SU-DHL-6 (cell line): ENCODE measurements at regions not wholly inside any gene's neighbourhood (a gene's known extent, or its start where the extent isn't known, plus 50 kb on each side); places are given as distances from the start of the nearest gene placed in this dataset.
"Not testable (repeated sequence)": the region's sequence is repeated elsewhere in the genome, so short reads cannot be mapped to it uniquely, and the experiment has no call there.

Experiments
- H2AFZ ChIP-seq: fragments of 200-600 bp; sonication (generic); 2 replicates; pipeline ENCODE4 v1.6.1; 2014; ENCODE audit warnings: low read depth, mild to moderate bottlenecking, moderate library complexity, mixed read lengths, antibody characterized with exemption, low read length; ENCODE audit not compliant: severe bottlenecking
- H3F3A ChIP-seq: fragments of 200-600 bp; shearing (Covaris generic); 2 replicates; pipeline ENCODE4 v1.6.0; 2016; ENCODE audit warnings: antibody characterized with exemption, mild to moderate bottlenecking; ENCODE audit not compliant: insufficient read depth
- H3K27ac ChIP-seq: fragments of 200-600 bp; sonication (generic); 2 replicates; pipeline ENCODE4 v1.5.1; 2016; ENCODE audit warnings: low read depth, mild to moderate bottlenecking, low read length, moderate library complexity, mixed read lengths
- H3K27me3 ChIP-seq: fragments of 200-600 bp; sonication (generic), shearing (Covaris generic); 2 replicates; pipeline ENCODE4 v1.6.0; 2014; ENCODE audit warnings: mild to moderate bottlenecking, low read length
- H3K36me3 ChIP-seq: fragments of 200-600 bp; sonication (generic); 2 replicates; pipeline ENCODE4 v1.6.1; 2014; ENCODE audit warnings: mild to moderate bottlenecking, low read length, mixed read lengths
- H3K4me2 ChIP-seq: fragments of 300-600, 200-600 bp; shearing (Covaris generic), sonication (generic); 2 replicates; pipeline ENCODE4 v1.6.0; 2014; ENCODE audit warnings: low read length, low read depth, mild to moderate bottlenecking; ENCODE audit not compliant: poor library complexity, severe bottlenecking
- H3K4me3 ChIP-seq: fragments of 200-600 bp; sonication (generic); 2 replicates; pipeline ENCODE4 v1.5.1; 2014; ENCODE audit warnings: antibody characterized with exemption, low read length, mild to moderate bottlenecking, mixed read lengths; ENCODE audit not compliant: insufficient read depth, poor library complexity, severe bottlenecking
- H3K79me2 ChIP-seq: fragments of 200-600 bp; sonication (generic); 2 replicates; pipeline ENCODE4 v1.6.1; 2014; ENCODE audit warnings: mild to moderate bottlenecking, low read length, moderate library complexity; ENCODE audit not compliant: insufficient read depth
- H3K9ac ChIP-seq: fragments of 200-600 bp; sonication (generic); 2 replicates; pipeline ENCODE4 v1.7.0; 2014; ENCODE audit warnings: mild to moderate bottlenecking, low read length
- H3K9me2 ChIP-seq: fragments of 200-600 bp; sonication (generic); replicated peaks from 2 replicates; pipeline ENCODE4 v1.6.1; 2014; ENCODE audit warnings: low read length; ENCODE audit not compliant: insufficient read depth
- H3K9me3 ChIP-seq: fragments of 200-600 bp; sonication (generic); 2 replicates; pipeline ENCODE4 v1.6.1; 2014; ENCODE audit warnings: low read length, mixed read lengths; ENCODE audit not compliant: insufficient read depth
- H4K20me1 ChIP-seq: fragments of 200-600 bp; sonication (generic); 2 replicates; pipeline ENCODE4 v1.6.1; 2014; ENCODE audit warnings: low read depth, mild to moderate bottlenecking, antibody characterized with exemption, low read length, moderate library complexity, mixed read lengths
- EZH2phosphoT487 ChIP-seq: fragments of 200-600 bp; sonication (generic), shearing (Covaris generic); conservative IDR thresholded peaks from 2 replicates; pipeline ENCODE4 v1.6.1; 2018; ENCODE audit warnings: mild to moderate bottlenecking, antibody characterized with exemption, low read length, moderate library complexity, mixed read lengths
- TF ChIP-seq, protein P1 (sequence below): fragments of 200-600 bp; sonication (generic); IDR thresholded peaks from one replicate; pipeline ENCODE4 v1.5.1; 2017; ENCODE audit warnings: antibody characterized with exemption, mild to moderate bottlenecking, low read length, moderate library complexity; ENCODE audit not compliant: insufficient read depth, poor library complexity, severe bottlenecking

DNA sequence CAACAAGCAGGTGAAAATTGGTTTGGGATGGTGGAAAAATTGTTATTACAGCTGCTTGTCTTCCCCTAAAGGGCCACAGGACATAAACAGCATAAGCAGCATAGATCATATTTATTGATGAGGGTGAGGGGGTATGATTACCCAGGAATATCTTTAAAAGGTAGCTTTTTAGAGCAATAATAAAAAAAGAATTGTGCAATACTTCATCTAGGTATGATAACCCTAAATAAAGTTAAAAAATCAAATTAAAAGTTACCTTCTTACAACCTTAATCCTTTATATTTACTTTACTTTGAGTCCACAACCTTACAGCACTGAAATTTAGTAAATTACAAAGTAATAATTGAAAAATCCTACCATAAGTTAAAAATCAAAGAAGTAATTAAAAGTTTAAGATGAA lies 653.3 kb upstream of the RGS18 start:
- Histone ChIP-seq H3F3A (no peaks in the 10 kb centered on the region), H3K4me2 (no peak overlapping the region), H3K9ac (no peak overlapping the region), H3K4me3 (no peak overlapping the region), H3K9me2 (no peaks in the 10 kb centered on the region; the same call in 1 of the 2 replicates), H3K9me3 (no peaks in the 10 kb centered on the region), H4K20me1 (no peaks in the 10 kb centered on the region), H3K79me2 (no peaks in the 10 kb centered on the region), H3K27me3 (no peaks in the 10 kb centered on the region), H3K36me3 (no peaks in the 10 kb centered on the region), H2AFZ (peak overlapping the region; percentile 51), H3K27ac (no peak overlapping the region)
- TF ChIP-seq, protein P1, sequence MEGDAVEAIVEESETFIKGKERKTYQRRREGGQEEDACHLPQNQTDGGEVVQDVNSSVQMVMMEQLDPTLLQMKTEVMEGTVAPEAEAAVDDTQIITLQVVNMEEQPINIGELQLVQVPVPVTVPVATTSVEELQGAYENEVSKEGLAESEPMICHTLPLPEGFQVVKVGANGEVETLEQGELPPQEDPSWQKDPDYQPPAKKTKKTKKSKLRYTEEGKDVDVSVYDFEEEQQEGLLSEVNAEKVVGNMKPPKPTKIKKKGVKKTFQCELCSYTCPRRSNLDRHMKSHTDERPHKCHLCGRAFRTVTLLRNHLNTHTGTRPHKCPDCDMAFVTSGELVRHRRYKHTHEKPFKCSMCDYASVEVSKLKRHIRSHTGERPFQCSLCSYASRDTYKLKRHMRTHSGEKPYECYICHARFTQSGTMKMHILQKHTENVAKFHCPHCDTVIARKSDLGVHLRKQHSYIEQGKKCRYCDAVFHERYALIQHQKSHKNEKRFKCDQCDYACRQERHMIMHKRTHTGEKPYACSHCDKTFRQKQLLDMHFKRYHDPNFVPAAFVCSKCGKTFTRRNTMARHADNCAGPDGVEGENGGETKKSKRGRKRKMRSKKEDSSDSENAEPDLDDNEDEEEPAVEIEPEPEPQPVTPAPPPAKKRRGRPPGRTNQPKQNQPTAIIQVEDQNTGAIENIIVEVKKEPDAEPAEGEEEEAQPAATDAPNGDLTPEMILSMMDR, result no peak
- no peak for TF ChIP-seq EZH2phosphoT487

DNA sequence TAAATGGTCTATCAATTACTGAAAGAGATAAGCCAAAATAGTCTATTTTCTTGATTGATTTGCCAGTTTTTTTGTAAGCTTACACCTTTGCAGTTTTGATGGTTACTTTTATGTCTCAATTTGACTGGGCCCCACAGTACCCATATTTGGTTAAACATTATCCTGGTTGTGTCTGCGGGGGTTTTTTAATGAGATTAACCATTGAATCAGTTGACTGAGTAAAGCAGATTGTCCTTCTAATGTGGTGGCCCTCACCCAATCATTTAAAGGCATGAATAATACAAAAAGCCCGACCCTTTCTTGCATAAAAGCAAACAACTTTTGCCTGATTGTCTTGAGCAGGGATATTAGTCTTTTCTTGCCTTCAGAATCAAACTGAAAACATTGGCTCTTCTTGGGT lies 650.0 kb upstream of the RGS18 start:
- Histone ChIP-seq H2AFZ (no peak overlapping the region), H3K9me2 (no peaks in the 10 kb centered on the region; the same call in 1 of the 2 replicates), H3K79me2 (no peaks in the 10 kb centered on the region), H3K36me3 (no peaks in the 10 kb centered on the region), H4K20me1 (no peaks in the 10 kb centered on the region), H3K4me3 (no peak overlapping the region), H3F3A (no peaks in the 10 kb centered on the region), H3K27me3 (no peaks in the 10 kb centered on the region), H3K4me2 (no peak overlapping the region), H3K27ac (no peak overlapping the region), H3K9ac (no peak overlapping the region), H3K9me3 (no peaks in the 10 kb centered on the region)
- TF ChIP-seq, protein P1, result no peak
- no peak for TF ChIP-seq EZH2phosphoT487

DNA sequence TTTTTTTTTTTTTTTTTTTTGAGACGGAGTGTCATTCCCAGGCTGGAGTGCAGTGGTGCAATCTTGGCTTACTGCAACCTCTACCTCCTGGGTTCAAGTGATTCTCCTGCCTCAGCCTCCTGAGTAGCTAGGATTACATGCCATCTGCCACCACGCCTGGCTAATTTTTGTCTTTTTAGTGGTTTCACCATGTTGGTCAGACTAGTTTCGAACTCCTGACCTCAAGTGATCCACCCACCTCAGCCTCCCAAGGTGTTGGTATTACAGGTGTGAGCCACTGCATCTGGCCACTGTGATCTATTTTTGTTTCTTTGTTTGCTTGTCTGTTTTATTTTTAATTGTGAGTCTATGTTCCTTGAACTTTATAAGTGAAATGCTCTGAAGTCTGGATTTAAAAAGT lies 646.8 kb upstream of the RGS18 start:
- not testable (repeated sequence) for H3K9me3 ChIP-seq, H3K4me3 ChIP-seq, H4K20me1 ChIP-seq, H3K9me2 ChIP-seq, H3K27ac ChIP-seq, H3K79me2 ChIP-seq, H2AFZ ChIP-seq, H3K36me3 ChIP-seq, H3F3A ChIP-seq, H3K9ac ChIP-seq, H3K27me3 ChIP-seq, H3K4me2 ChIP-seq

DNA sequence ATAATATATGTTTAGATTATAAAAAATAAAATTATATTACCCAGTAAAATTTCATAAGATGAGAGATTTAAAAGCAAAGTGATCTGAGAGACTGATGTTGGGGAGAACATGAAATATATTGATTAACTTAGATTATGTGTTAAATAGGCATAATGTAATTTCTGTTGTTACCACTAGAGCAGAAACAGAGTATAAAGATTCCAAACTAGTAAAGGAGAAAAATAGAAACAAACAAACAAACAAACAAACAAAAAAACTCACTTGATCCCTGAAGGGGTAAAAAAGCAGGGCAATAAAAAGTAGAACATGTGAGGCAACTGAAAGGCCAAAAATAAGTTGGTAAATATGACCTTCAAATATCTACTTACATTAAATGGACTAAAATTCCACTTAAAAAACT lies 640.4 kb upstream of the RGS18 start:
- no peaks in the 10 kb centered on the region for H3K36me3 ChIP-seq

More for the DNA sequence above, 640.4 kb upstream of the RGS18 start:
- Histone ChIP-seq H3K79me2 (no peaks in the 10 kb centered on the region), H4K20me1 (no peaks in the 10 kb centered on the region), H3K9ac (no peak overlapping the region), H3F3A (no peaks in the 10 kb centered on the region), H3K9me2 (no peaks in the 10 kb centered on the region), H2AFZ (peak overlapping the region; percentile 41), H3K4me2 (no peak overlapping the region), H3K4me3 (no peak overlapping the region), H3K27me3 (no peaks in the 10 kb centered on the region), H3K27ac (no peak overlapping the region), H3K9me3 (no peaks in the 10 kb centered on the region)
- TF ChIP-seq, protein P1, result no peak
- TF ChIP-seq EZH2phosphoT487, result no peak
